Activated B cell treated with CpG ODN at 0.5 μM for 24 hours (primary cell): ENCODE measurements at regions not wholly inside any gene's neighbourhood (a gene's known extent, or its start where the extent isn't known, plus 50 kb on each side); places are given as distances from the start of the nearest gene placed in this dataset.
A peak's percentile ranks its signal among the peaks of the same experiment; 100 is the strongest.

Experiments
- ATAC-seq: fragments of 200-7000 bp; cut with Tn5 transposase; one replicate; pipeline ENCODE4 v1.10.0; 2021; ENCODE audit warnings: low read depth, mild to moderate bottlenecking, moderate library complexity
- CTCF ChIA-PET: fragments of 350-600 bp; sonication (Branson Sonifier 250); formaldehyde crosslinking; loops from one replicate; lab custom pipeline; 2021; ENCODE audit warnings: antibody characterized with exemption; lab: Charles Lee
- POLR2A ChIA-PET: fragments of 350-600 bp; sonication (Branson Sonifier 250); formaldehyde crosslinking; loops from one replicate; lab custom pipeline; 2021; ENCODE audit warnings: antibody characterized with exemption; lab: Charles Lee
- DNase-seq: peaks from one replicate; pipeline ENCODE4 v3.0.0; 2022
- H3K27ac Mint-ChIP-seq: one replicate; pipeline ENCODE4 v1.8.0; 2020; ENCODE audit warnings: mixed read lengths
- H3K27me3 Mint-ChIP-seq: one replicate; pipeline ENCODE4 v1.8.0; 2021; ENCODE audit warnings: mixed read lengths
- H3K36me3 Mint-ChIP-seq: one replicate; pipeline ENCODE4 v1.8.0; 2021; ENCODE audit warnings: low read depth, mixed read lengths
- H3K4me1 Mint-ChIP-seq: one replicate; pipeline ENCODE4 v1.8.0; 2021; ENCODE audit warnings: mixed read lengths
- H3K4me3 Mint-ChIP-seq: one replicate; pipeline ENCODE4 v1.8.0; 2020; ENCODE audit warnings: mild to moderate bottlenecking, mixed read lengths
- H3K9me3 Mint-ChIP-seq: one replicate; pipeline ENCODE4 v1.8.0; 2020; ENCODE audit warnings: mixed read lengths
- CTCF ChIP-seq: fragments of 200-600 bp; IDR thresholded peaks from one replicate; pipeline ENCODE4 v1.8.0; 2022; ENCODE audit warnings: antibody characterized with exemption, mild to moderate bottlenecking
- intact Hi-C: fragments of 100-400 bp; cut with micrococcal nuclease; formaldehyde crosslinking; loops from one replicate; pipeline ENCODE4 v1.15.1; 2024

- no peak for TF ChIP-seq CTCF
- Mint-ChIP-seq H3K9me3 (no peaks in the 10 kb centered on the region), H3K27ac (no peak overlapping the region), H3K36me3 (no peaks in the 10 kb centered on the region), H3K4me3 (no peak overlapping the region), H3K4me1 (no peaks in the 10 kb centered on the region), H3K27me3 (peaks cover 40% of the 10 kb centered on the region)
- CTCF ChIA-PET, result no interaction called here
- POLR2A ChIA-PET, result no interaction called here
- DNase-seq (no peak), ATAC-seq (no peak)
- intact Hi-C loops, result no loop called here
Measured at GRCh38 chr2:176628438-176628837, 359.2 kb downstream of the MTX2 start.

- H3K4me1 Mint-ChIP-seq, result peaks cover 3% of the 10 kb centered on the region
- ATAC-seq, result no peak
- CTCF ChIA-PET, result no interaction called here
- H3K27me3 Mint-ChIP-seq, result peaks cover 21% of the 10 kb centered on the region
- no peak overlapping the region for H3K4me3 Mint-ChIP-seq
- TF ChIP-seq CTCF, result no peak
- H3K36me3 Mint-ChIP-seq, result no peaks in the 10 kb centered on the region
- DNase-seq, result no peak
- intact Hi-C loops, result loop anchor here (10.0 kb wide), 1 partner anchor 179 kb away; no protein-coding TSS in a partner anchor
- no peaks in the 10 kb centered on the region for H3K9me3 Mint-ChIP-seq
- H3K27ac Mint-ChIP-seq, result no peak overlapping the region
- POLR2A ChIA-PET, result no interaction called here
Measured at GRCh38 chr2:176633754-176634153, 364.5 kb downstream of the MTX2 start.

GRCh38 chr2:176636401-176636800 is 367.2 kb downstream of the MTX2 start:
- intact Hi-C loops, result loop anchor here (5.0 to 10.0 kb wide), 3 partner anchors 182 to 1384 kb away; no protein-coding TSS in a partner anchor
- TF ChIP-seq CTCF, result no peak
- ATAC-seq, result no peak
- ChIA-PET POLR2A (no interaction called here), CTCF (interaction anchor here (0.9 to 3.6 kb wide), 3 partner anchors 15 to 571 kb away, joined by 3 to 24 read pairs (median 6); no protein-coding TSS in a partner anchor)
- H3K36me3 Mint-ChIP-seq, result no peaks in the 10 kb centered on the region
- H3K4me1 Mint-ChIP-seq, result peaks cover 3% of the 10 kb centered on the region
- H3K9me3 Mint-ChIP-seq, result no peaks in the 10 kb centered on the region
- no peak for DNase-seq
- no peak overlapping the region for H3K4me3 Mint-ChIP-seq
- H3K27me3 Mint-ChIP-seq, result peaks cover 44% of the 10 kb centered on the region
- no peak overlapping the region for H3K27ac Mint-ChIP-seq

- H3K36me3 Mint-ChIP-seq, result no peaks in the 10 kb centered on the region
- no peaks in the 10 kb centered on the region for H3K9me3 Mint-ChIP-seq
- no peak for DNase-seq
- H3K4me3 Mint-ChIP-seq, result peak overlapping the region; percentile 55
- no peak for ATAC-seq
- no peak overlapping the region for H3K27ac Mint-ChIP-seq
- no peak for TF ChIP-seq CTCF
- H3K4me1 Mint-ChIP-seq, result peaks cover 3% of the 10 kb centered on the region
- CTCF ChIA-PET, result interaction anchor here (0.9 to 3.6 kb wide), 5 partner anchors 15 to 572 kb away, joined by 3 to 24 read pairs (median 5); no protein-coding TSS in a partner anchor
- POLR2A ChIA-PET, result no interaction called here
- H3K27me3 Mint-ChIP-seq, result peaks cover 43% of the 10 kb centered on the region
- intact Hi-C loops, result loop anchor here (5.0 to 10.0 kb wide), 3 partner anchors 182 to 1385 kb away; no protein-coding TSS in a partner anchor
Measured at GRCh38 chr2:176637142-176637485, 367.9 kb downstream of the MTX2 start.

GRCh38 chr2:176637486-176638166 is 368.4 kb downstream of the MTX2 start:
- ChIA-PET POLR2A (no interaction called here), CTCF (interaction anchor here (1.3 to 3.6 kb wide), 4 partner anchors 14 to 511 kb away, joined by 3 to 24 read pairs (median 6); no protein-coding TSS in a partner anchor)
- intact Hi-C loops, result loop anchor here (1.0 to 10.0 kb wide), 6 partner anchors 83 to 1385 kb away; no protein-coding TSS in a partner anchor
- peaks cover 3% of the 10 kb centered on the region for H3K4me1 Mint-ChIP-seq
- peak overlapping the region; percentile 66 for H3K4me3 Mint-ChIP-seq
- TF ChIP-seq CTCF, result no peak
- no peaks in the 10 kb centered on the region for H3K36me3 Mint-ChIP-seq
- no peaks in the 10 kb centered on the region for H3K9me3 Mint-ChIP-seq
- DNase-seq (peak; percentile 15), ATAC-seq (peak; percentile 31)
- peaks cover 42% of the 10 kb centered on the region for H3K27me3 Mint-ChIP-seq
- H3K27ac Mint-ChIP-seq, result no peak overlapping the region
